ENCODE measurements at regions not wholly inside any gene's neighbourhood (a gene's known extent, or its start where the extent isn't known, plus 50 kb on each side); places are given as distances from the start of the nearest gene placed in this dataset.

- no peak for TF ChIP-seq FOXA1 (IDR thresholded peaks at IDR 0.05)
- TF ChIP-seq FOXM1 (IDR thresholded peaks at IDR 0.05; ENCODE audit: borderline replicate concordance), result no peak
- no peak for TF ChIP-seq TARDBP (IDR thresholded peaks at IDR 0.05)
- TF ChIP-seq, protein P1, sequence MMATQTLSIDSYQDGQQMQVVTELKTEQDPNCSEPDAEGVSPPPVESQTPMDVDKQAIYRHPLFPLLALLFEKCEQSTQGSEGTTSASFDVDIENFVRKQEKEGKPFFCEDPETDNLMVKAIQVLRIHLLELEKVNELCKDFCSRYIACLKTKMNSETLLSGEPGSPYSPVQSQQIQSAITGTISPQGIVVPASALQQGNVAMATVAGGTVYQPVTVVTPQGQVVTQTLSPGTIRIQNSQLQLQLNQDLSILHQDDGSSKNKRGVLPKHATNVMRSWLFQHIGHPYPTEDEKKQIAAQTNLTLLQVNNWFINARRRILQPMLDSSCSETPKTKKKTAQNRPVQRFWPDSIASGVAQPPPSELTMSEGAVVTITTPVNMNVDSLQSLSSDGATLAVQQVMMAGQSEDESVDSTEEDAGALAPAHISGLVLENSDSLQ (IDR thresholded peaks at IDR 0.05), result no peak
- no peak for TF ChIP-seq ELF4 (IDR thresholded peaks at IDR 0.05)
- no peak for TF ChIP-seq SP1 (IDR thresholded peaks at IDR 0.05)
- TF ChIP-seq ZNF384 (IDR thresholded peaks at IDR 0.05), result no peak
- no peak for TF ChIP-seq SUZ12 (IDR thresholded peaks at IDR 0.05)
Observed at GRCh38 chr1:98493469-98493868, 168.1 kb upstream of the SNX7 start.
